ENCODE measurements at regions not wholly inside any gene's neighbourhood (a gene's known extent, or its start where the extent isn't known, plus 50 kb on each side); places are given as distances from the start of the nearest gene placed in this dataset.
A peak's percentile ranks its signal among the peaks of the same experiment; 100 is the strongest.

GRCh38 chr2:191758518-191759507 is 80.9 kb downstream of the NABP1 start:
- dilution Hi-C loops (cut with MboI; ENCODE audit: extremely low pct_ligation_motif_present, low sequenced_read_pairs), result no loop called here
- DNase-seq (ENCODE audit: low read depth, low spot score) (peak; percentile 66), FAIRE-seq (peak; percentile 68)
- no peaks in the 10 kb centered on the region for H3K36me3 ChIP-seq (ENCODE audit: control insufficient read depth in 2 of 2, extremely low read depth in 1 of 2, insufficient read depth in 2 of 2, low read length in 2 of 2)
- TF ChIP-seq POLR2AphosphoS5 (IDR thresholded peaks at IDR 0.05; ENCODE audit: insufficient read depth, low read depth, low read length) (no peak), POLR2A (IDR thresholded peaks at IDR 0.05; ENCODE audit: low read depth, low read length) (no peak), MYC (IDR thresholded peaks at IDR 0.05; ENCODE audit: low read depth, low read length) (no peak), FOS (IDR thresholded peaks at IDR 0.05; ENCODE audit: borderline replicate concordance, insufficient read depth, low read length) (peak; percentile 66), JUN (IDR thresholded peaks at IDR 0.05; ENCODE audit: borderline replicate concordance, insufficient read depth, insufficient read length, low read depth) (peak; percentile 42), GATA2 (IDR thresholded peaks at IDR 0.05; ENCODE audit: insufficient read depth, insufficient read length, low read depth, low read length) (no peak), EZH2 (IDR thresholded peaks at IDR 0.05; ENCODE audit: borderline replicate concordance, low read depth, low read length, severe bottlenecking) (no peak), CTCF (IDR thresholded peaks at IDR 0.05; ENCODE audit: extremely low read depth in 1 of 2, insufficient read depth in 1 of 2, low read depth in 1 of 2, low read length in 2 of 2) (peak; percentile 79 to 81), MAX (IDR thresholded peaks at IDR 0.05; ENCODE audit: insufficient read depth, insufficient read length) (no peak)
- peak overlapping the region; percentile 32 for H3K4me2 ChIP-seq (ENCODE audit: insufficient read depth, low read length)
- no peak overlapping the region for H3K9ac ChIP-seq (replicated peaks; ENCODE audit: extremely low read depth, insufficient read depth, low read length)
- BruUV-seq (replicated peaks), result no TSS peak
- no peaks in the 10 kb centered on the region for H3K4me1 ChIP-seq (ENCODE audit: control insufficient read depth, extremely low read depth, insufficient read depth, low read length)
- no peaks in the 10 kb centered on the region for H4K20me1 ChIP-seq (replicated peaks; ENCODE audit: control insufficient read depth, extremely low read depth, insufficient read depth, low read length)
- H2AFZ ChIP-seq (ENCODE audit: low read depth, low read length), result peak overlapping the region; percentile 55
- ChIA-PET POLR2A (no interaction called here), CTCF (interaction anchor here (0.6 to 3.6 kb wide), 18 partner anchors 9 to 1825 kb away, joined by 3 to 42 read pairs (median 4); no protein-coding TSS in a partner anchor)
- H3K79me2 ChIP-seq (ENCODE audit: control insufficient read depth, insufficient read depth, low read length), result no peaks in the 10 kb centered on the region
- H3K9me1 ChIP-seq (replicated peaks; ENCODE audit: control insufficient read depth, extremely low read depth, insufficient read depth, low read length), result no peaks in the 10 kb centered on the region
- intact Hi-C loops (cut with micrococcal nuclease), result loop anchor here (2.0 to 5.0 kb wide), 4 partner anchors 54 to 528 kb away; no protein-coding TSS in a partner anchor
- H3K27me3 ChIP-seq (ENCODE audit: control insufficient read depth in 2 of 2, insufficient read depth in 2 of 2, low read length in 2 of 2), result peaks cover 10 to 14% of the 10 kb centered on the region in 2 experiments
- H3K9me3 ChIP-seq (replicated peaks; ENCODE audit: control insufficient read depth, insufficient read depth, low read length), result no peaks in the 10 kb centered on the region
- no peak overlapping the region for H3K4me3 ChIP-seq (replicated peaks in 1 of 3; ENCODE audit: insufficient read depth in 1 of 3, low read depth in 1 of 3, low read length in 3 of 3)
- no peak overlapping the region for H3K27ac ChIP-seq (ENCODE audit: insufficient read depth, low read depth, low read length)
